HepG2 (cell line): ENCODE measurements at regions not wholly inside any gene's neighbourhood (a gene's known extent, or its start where the extent isn't known, plus 50 kb on each side); places are given as distances from the start of the nearest gene placed in this dataset.

Source experiments
- ATAC-seq: fragments of 200-7000 bp; cut with Tn5 transposase; 3 replicates; pipeline ENCODE4 v1.9.1; 2020; ENCODE audit warnings: mild to moderate bottlenecking, moderate library complexity
- BruUV-seq: library from RNA; stranded (reverse); fragments of 400-500 nt; replicated peaks from 2 replicates; lab custom pipeline; 2021; lab: Mats Ljungman, UMichigan
- CTCF ChIA-PET: fragments of 300-600 bp; formaldehyde crosslinking; extraction: SDS; loops from one replicate; lab custom pipeline; 2021; ENCODE audit warnings: low total read pairs, inconsistent platforms, low intra/inter-chr PET ratio; lab: Yijun Ruan, JAX
- POLR2A ChIA-PET: fragments of 350-600 bp; sonication (Branson Sonifier 250); formaldehyde crosslinking; loops from one replicate; lab custom pipeline; 2020; ENCODE audit warnings: antibody characterized with exemption, inconsistent platforms; lab: Yijun Ruan, JAX
- DNase-seq: peaks from one replicate; pipeline ENCODE4 v3.0.0-alpha.2; 2015; ENCODE audit warnings: low spot score
- FAIRE-seq: peaks from 3 replicates; lab custom pipeline; 2011; peaks lifted over from hg19 to GRCh38; lab: Jason Lieb, UNC
- H2AFZ ChIP-seq: one replicate; pipeline ENCODE4 v1.6.1; 2011; ENCODE audit warnings: low read length, inconsistent platforms
- H3K27ac ChIP-seq: fragments of 300-600 bp; 3 replicates; pipeline ENCODE4 v1.8.0; 2011; ENCODE audit warnings: mixed run types, mild to moderate bottlenecking, mixed read lengths, low read length, inconsistent platforms; ENCODE audit not compliant: insufficient read depth; ENCODE audit errors: extremely low read length
- H3K27me3 ChIP-seq, 2 experiments: fragments of 200-600 bp in 1 of 2; 2 replicates in 1 of 2; 3 replicates in 1 of 2; pipeline versions ENCODE4 v1.6.0 to v1.8.0; 2011; ENCODE audit warnings: low read length in 2 of 2, mild to moderate bottlenecking in 2 of 2, moderate library complexity in 2 of 2, inconsistent platforms in 1 of 2; ENCODE audit not compliant: insufficient read depth in 2 of 2, control insufficient read depth in 1 of 2
- H3K36me3 ChIP-seq, 2 experiments: fragments of 200-600 bp in 1 of 2; replicated peaks in 1 of 2; 2 replicates in 1 of 2; 3 replicates in 1 of 2; pipeline versions ENCODE4 v1.5.1 to v1.8.0; 2011; ENCODE audit warnings: low read length in 2 of 2, inconsistent platforms in 1 of 2; ENCODE audit not compliant: insufficient read depth in 2 of 2, control insufficient read depth in 1 of 2
- H3K4me1 ChIP-seq: 2 replicates; pipeline ENCODE4 v1.5.1; 2012; ENCODE audit warnings: low read length, inconsistent platforms; ENCODE audit not compliant: insufficient read depth
- H3K4me2 ChIP-seq: 2 replicates; pipeline ENCODE4 v1.6.0; 2011; ENCODE audit warnings: low read depth, low read length, inconsistent platforms
- H3K4me3 ChIP-seq, 3 experiments: fragments of 200-600 bp in 1 of 3; sonication (generic), shearing (Covaris generic) in 1 of 3; replicated peaks in 1 of 3; 2 replicates each; pipeline ENCODE4 v1.5.1; 2011 to 2016; ENCODE audit warnings: low read length in 3 of 3, inconsistent platforms in 2 of 3, low read depth in 2 of 3, mild to moderate bottlenecking in 2 of 3, control low read depth in 1 of 3, mixed read lengths in 1 of 3; ENCODE audit not compliant: insufficient read depth in 1 of 3
- H3K79me2 ChIP-seq: one replicate; pipeline ENCODE4 v1.6.1; 2011; ENCODE audit warnings: low read length, inconsistent platforms; ENCODE audit not compliant: insufficient read depth
- H3K9ac ChIP-seq: 2 replicates; pipeline ENCODE4 v1.6.0; 2011; ENCODE audit warnings: mild to moderate bottlenecking, low read depth, low read length, inconsistent platforms; ENCODE audit not compliant: insufficient read depth
- H3K9me3 ChIP-seq: 2 replicates; pipeline ENCODE4 v1.5.1; 2012; ENCODE audit warnings: mild to moderate bottlenecking, low read length
- H4K20me1 ChIP-seq: 2 replicates; pipeline ENCODE4 v1.6.0; 2011; ENCODE audit warnings: inconsistent platforms, mild to moderate bottlenecking, low read length, moderate library complexity; ENCODE audit not compliant: insufficient read depth
- ERF ChIP-seq: IDR thresholded peaks from 2 replicates; pipeline ENCODE4 v1.6.1; 2018; ENCODE audit warnings: missing biosample characterization, missing genetic modification reagents
- GFI1 ChIP-seq: sonication (generic); formaldehyde crosslinking; IDR thresholded peaks from 2 replicates; pipeline ENCODE4 v1.5.0; 2020; ENCODE audit warnings: missing genetic modification reagents, mild to moderate bottlenecking, borderline replicate concordance
- JARID2 ChIP-seq: sonication (generic); formaldehyde crosslinking; IDR thresholded peaks from 2 replicates; pipeline ENCODE4 v1.8.1; 2023; ENCODE audit warnings: missing genetic modification reagents, inconsistent platforms; ENCODE audit not compliant: insufficient replicate concordance
- NR2F6 ChIP-seq, 2 experiments: IDR thresholded peaks; 2 replicates each; pipeline ENCODE4 v1.6.1; 2016; ENCODE audit warnings: antibody characterized with exemption in 1 of 2, mild to moderate bottlenecking in 1 of 2
- RBAK ChIP-seq: sonication (generic); formaldehyde crosslinking; IDR thresholded peaks from 2 replicates; pipeline ENCODE4 v1.5.1; 2020; ENCODE audit warnings: mild to moderate bottlenecking, missing genetic modification reagents
- SMAD1 ChIP-seq: sonication (generic); formaldehyde crosslinking; IDR thresholded peaks from 2 replicates; pipeline ENCODE4 v1.4.0; 2020; ENCODE audit warnings: missing genetic modification reagents, low read depth, mild to moderate bottlenecking, borderline replicate concordance
- YEATS2 ChIP-seq: sonication (generic); formaldehyde crosslinking; IDR thresholded peaks from 2 replicates; pipeline ENCODE4 v1.4.0; 2020; ENCODE audit warnings: missing genetic modification reagents, borderline replicate concordance
- ZNF20 ChIP-seq: sonication (generic); formaldehyde crosslinking; IDR thresholded peaks from 2 replicates; pipeline ENCODE4 v1.4.0; 2020; ENCODE audit warnings: mild to moderate bottlenecking, moderate library complexity, missing genetic modification reagents
- ZNF235 ChIP-seq: sonication (generic); formaldehyde crosslinking; IDR thresholded peaks from 2 replicates; pipeline ENCODE4 v1.8.1; 2023; ENCODE audit warnings: mild to moderate bottlenecking, missing genetic modification reagents, borderline replicate concordance
- ZNF274 ChIP-seq: sonication (generic); formaldehyde crosslinking; IDR thresholded peaks from 2 replicates; pipeline ENCODE4 v1.5.1; 2020; ENCODE audit warnings: mild to moderate bottlenecking, missing genetic modification reagents
- ZNF441 ChIP-seq: sonication (generic); formaldehyde crosslinking; IDR thresholded peaks from 2 replicates; pipeline ENCODE4 v1.7.0; 2021; ENCODE audit warnings: missing genetic modification reagents, borderline replicate concordance
- ZNF512B ChIP-seq: sonication (generic); formaldehyde crosslinking; IDR thresholded peaks from 2 replicates; pipeline ENCODE4 v1.5.1; 2020; ENCODE audit warnings: missing genetic modification reagents, mild to moderate bottlenecking, borderline replicate concordance
- ZNF580 ChIP-seq: IDR thresholded peaks from 2 replicates; pipeline ENCODE4 v1.6.1; 2016; ENCODE audit warnings: low read depth, borderline replicate concordance
- WGBS: methylation state at CpG from one replicate; pipeline ENCODE4 v1.1.6; 2017; ENCODE audit warnings: low lambda C conversion rate; 5-methylcytosine and 5-hydroxymethylcytosine counted together
- in situ Hi-C: cut with HindIII; loops from 2 replicates; pipeline ENCODE4 v1.10.0; 2017; ENCODE audit warnings: low pct_unique_long_range_greater_than_20kb; ENCODE audit not compliant: extremely low pct_ligation_motif_present
- intact Hi-C: fragments of 100-400 bp; cut with micrococcal nuclease; formaldehyde crosslinking; loops from one replicate; pipeline ENCODE4 v1.10.0; 2022; ENCODE audit not compliant: unreplicated experiment

- Histone ChIP-seq H3K27me3 (no peaks in the 10 kb centered on the region), H3K4me2 (no peak overlapping the region), H3K79me2 (no peaks in the 10 kb centered on the region), H4K20me1 (no peaks in the 10 kb centered on the region), H3K9ac (no peak overlapping the region), H3K4me3 (no peak overlapping the region), H3K4me1 (no peaks in the 10 kb centered on the region), H3K9me3 (no peaks in the 10 kb centered on the region), H2AFZ (no peak overlapping the region), H3K36me3 (no peaks in the 10 kb centered on the region), H3K27ac (no peak overlapping the region)
- FAIRE-seq (no peak), DNase-seq (no peak), ATAC-seq (no peak)
- ChIA-PET CTCF (no interaction called here), POLR2A (no interaction called here)
- no peak for TF ChIP-seq ZNF580 (CRISPR knock-in tag)
- TF ChIP-seq GFI1 (CRISPR knock-in tag): no peak
- no peak for TF ChIP-seq ZNF235
- TF ChIP-seq ZNF274 (CRISPR knock-in tag): no peak
- no peak for TF ChIP-seq ERF (CRISPR knock-in tag)
- TF ChIP-seq ZNF20 (CRISPR knock-in tag): no peak
- no TSS peak for BruUV-seq
- in situ Hi-C loops: no loop called here
- intact Hi-C loops: no loop called here
- 0% methylated on average over 1 of the region's 1 CpG for WGBS
Measured at GRCh38 chr6:19949155-19949554, 112.0 kb downstream of the ID4 start.

GRCh38 chr6:19964115-19964514, 126.9 kb downstream of the ID4 start:
- WGBS: 0% methylated on average over 2 of the region's 2 CpGs
- TF ChIP-seq SMAD1 (CRISPR knock-in tag) (no peak), ZNF512B (no peak), RBAK (CRISPR knock-in tag) (no peak), NR2F6 (IDR thresholded peaks at IDR 0.05) (no peak), NR2F6 (CRISPR knock-in tag; IDR thresholded peaks at IDR 0.05) (no peak), JARID2 (CRISPR knock-in tag) (no peak), YEATS2 (CRISPR knock-in tag) (no peak), ZNF441 (no peak)

More at GRCh38 chr6:19964115-19964514, 126.9 kb downstream of the ID4 start:
- FAIRE-seq: no peak
- H3K4me3 ChIP-seq: no peak overlapping the region
- POLR2A ChIA-PET: no interaction called here
- H4K20me1 ChIP-seq: no peaks in the 10 kb centered on the region
- H3K9ac ChIP-seq: no peak overlapping the region
- in situ Hi-C loops: no loop called here
- no peaks in the 10 kb centered on the region for H3K36me3 ChIP-seq
- H3K27me3 ChIP-seq: no peaks in the 10 kb centered on the region; a peak in 1 of 5 replicates
- no peak for DNase-seq
- no peak overlapping the region for H3K4me2 ChIP-seq
- BruUV-seq: no TSS peak
- H2AFZ ChIP-seq: no peak overlapping the region
- ATAC-seq: no peak
- no peaks in the 10 kb centered on the region for H3K79me2 ChIP-seq
- intact Hi-C loops: no loop called here
- CTCF ChIA-PET: no interaction called here
- H3K4me1 ChIP-seq: no peaks in the 10 kb centered on the region
- no peak overlapping the region for H3K27ac ChIP-seq
- no peaks in the 10 kb centered on the region for H3K9me3 ChIP-seq
